Thoracic aorta (tissue), 2 donors: ENCODE measurements at regions not wholly inside any gene's neighbourhood (a gene's known extent, or its start where the extent isn't known, plus 50 kb on each side); places are given as distances from the start of the nearest gene placed in this dataset.

Source experiments
- ATAC-seq: fragments of 150-250 bp; one replicate; pipeline ENCODE4 v1.8.0; 2017; ENCODE audit warnings: low read depth; ENCODE audit not compliant: insufficient number of reproducible peaks, low FRiP score
- DNase-seq: peaks from one replicate; pipeline ENCODE4 v3.0.0-alpha.2; 2020; ENCODE audit warnings: low spot score
- H3K27ac ChIP-seq, 2 donors: fragments of 200-600 bp; sonication (generic); 1 replicate in 1 of 2; 2 replicates in 1 of 2; pipeline ENCODE4 v1.5.1; 2016; ENCODE audit warnings: mild to moderate bottlenecking in 2 of 2, moderate library complexity in 2 of 2
- H3K27me3 ChIP-seq: fragments of 200-600 bp; sonication (generic); replicated peaks from 2 replicates; pipeline ENCODE4 v1.6.0; 2016; ENCODE audit warnings: mild to moderate bottlenecking; ENCODE audit not compliant: insufficient read depth
- H3K36me3 ChIP-seq: fragments of 200-600 bp; sonication (generic); one replicate; pipeline ENCODE4 v1.5.1; 2016
- H3K4me1 ChIP-seq, 2 donors: fragments of 200-600 bp; sonication (generic); 1 replicate in 1 of 2; 2 replicates in 1 of 2; pipeline versions ENCODE4 v1.5.1 to v1.6.0; 2016; ENCODE audit warnings: low read depth in 2 of 2, mild to moderate bottlenecking in 1 of 2; ENCODE audit not compliant: control insufficient read depth in 1 of 2
- H3K4me3 ChIP-seq: fragments of 200-600 bp; sonication (generic); 2 replicates; pipeline ENCODE4 v1.5.1; 2016; ENCODE audit warnings: mild to moderate bottlenecking
- H3K9me3 ChIP-seq: fragments of 200-600 bp; sonication (generic); 2 replicates; pipeline ENCODE4 v1.5.1; 2016
- TF ChIP-seq, protein P1 (sequence below): fragments of 200-600 bp; sonication (generic); IDR thresholded peaks from one replicate; pipeline ENCODE4 v1.5.1; 2019; ENCODE audit warnings: antibody characterized with exemption

DNA sequence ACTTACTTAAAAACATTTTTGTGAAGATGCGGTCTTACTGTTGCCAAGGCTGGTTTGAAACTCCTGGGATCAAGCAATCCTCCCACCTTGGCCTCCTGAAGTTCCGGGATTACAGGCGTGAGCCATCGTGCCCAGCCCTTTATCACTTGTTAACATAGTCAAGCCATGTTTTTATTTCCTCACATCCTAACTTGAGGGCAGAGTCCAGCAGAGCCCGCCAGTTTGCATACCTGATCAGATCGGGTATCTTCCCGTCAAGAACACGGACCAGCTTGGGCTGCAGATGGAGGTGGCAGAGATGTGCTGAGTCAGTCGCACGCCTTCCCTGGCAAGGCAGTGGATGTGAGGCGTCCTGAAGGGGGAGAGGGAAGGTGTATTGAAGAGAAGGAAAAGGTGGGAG is 447.3 kb upstream of the USP9Y start:
- H3K27me3 ChIP-seq, result no peaks in the 10 kb centered on the region

GRCh38 chrY:12271162-12271561 is 429.9 kb upstream of the USP9Y start:
- H3K36me3 ChIP-seq, result no peaks in the 10 kb centered on the region
- no peaks in the 10 kb centered on the region for H3K27me3 ChIP-seq
- ATAC-seq (no peak), DNase-seq (no peak)
- TF ChIP-seq, protein P1, sequence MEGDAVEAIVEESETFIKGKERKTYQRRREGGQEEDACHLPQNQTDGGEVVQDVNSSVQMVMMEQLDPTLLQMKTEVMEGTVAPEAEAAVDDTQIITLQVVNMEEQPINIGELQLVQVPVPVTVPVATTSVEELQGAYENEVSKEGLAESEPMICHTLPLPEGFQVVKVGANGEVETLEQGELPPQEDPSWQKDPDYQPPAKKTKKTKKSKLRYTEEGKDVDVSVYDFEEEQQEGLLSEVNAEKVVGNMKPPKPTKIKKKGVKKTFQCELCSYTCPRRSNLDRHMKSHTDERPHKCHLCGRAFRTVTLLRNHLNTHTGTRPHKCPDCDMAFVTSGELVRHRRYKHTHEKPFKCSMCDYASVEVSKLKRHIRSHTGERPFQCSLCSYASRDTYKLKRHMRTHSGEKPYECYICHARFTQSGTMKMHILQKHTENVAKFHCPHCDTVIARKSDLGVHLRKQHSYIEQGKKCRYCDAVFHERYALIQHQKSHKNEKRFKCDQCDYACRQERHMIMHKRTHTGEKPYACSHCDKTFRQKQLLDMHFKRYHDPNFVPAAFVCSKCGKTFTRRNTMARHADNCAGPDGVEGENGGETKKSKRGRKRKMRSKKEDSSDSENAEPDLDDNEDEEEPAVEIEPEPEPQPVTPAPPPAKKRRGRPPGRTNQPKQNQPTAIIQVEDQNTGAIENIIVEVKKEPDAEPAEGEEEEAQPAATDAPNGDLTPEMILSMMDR, result no peak
- no peaks in the 10 kb centered on the region for H3K9me3 ChIP-seq
- H3K27ac ChIP-seq, result no peak overlapping the region
- no peaks in the 10 kb centered on the region for H3K4me1 ChIP-seq
- no peak overlapping the region for H3K4me3 ChIP-seq

More for the DNA sequence above, 447.3 kb upstream of the USP9Y start:
- no peak overlapping the region for H3K4me3 ChIP-seq
- no peaks in the 10 kb centered on the region for H3K9me3 ChIP-seq
- no peaks in the 10 kb centered on the region for H3K36me3 ChIP-seq
- H3K4me1 ChIP-seq, result no peaks in the 10 kb centered on the region
- H3K27ac ChIP-seq, result no peak overlapping the region
- TF ChIP-seq, protein P1, result no peak
- DNase-seq, result no peak
- ATAC-seq, result no peak

- no peaks in the 10 kb centered on the region for H3K36me3 ChIP-seq
- no peak overlapping the region for H3K27ac ChIP-seq
- no peak overlapping the region for H3K4me3 ChIP-seq
- DNase-seq (no peak), ATAC-seq (no peak)
- no peaks in the 10 kb centered on the region for H3K9me3 ChIP-seq
- TF ChIP-seq, protein P1, result no peak
- H3K27me3 ChIP-seq, result no peaks in the 10 kb centered on the region
- H3K4me1 ChIP-seq, result no peaks in the 10 kb centered on the region
Measured at GRCh38 chrY:12285608-12286007, 415.4 kb upstream of the USP9Y start.

- TF ChIP-seq, protein P1, result no peak
Measured at GRCh38 chrY:12288919-12289318, 412.1 kb upstream of the USP9Y start.

DNA sequence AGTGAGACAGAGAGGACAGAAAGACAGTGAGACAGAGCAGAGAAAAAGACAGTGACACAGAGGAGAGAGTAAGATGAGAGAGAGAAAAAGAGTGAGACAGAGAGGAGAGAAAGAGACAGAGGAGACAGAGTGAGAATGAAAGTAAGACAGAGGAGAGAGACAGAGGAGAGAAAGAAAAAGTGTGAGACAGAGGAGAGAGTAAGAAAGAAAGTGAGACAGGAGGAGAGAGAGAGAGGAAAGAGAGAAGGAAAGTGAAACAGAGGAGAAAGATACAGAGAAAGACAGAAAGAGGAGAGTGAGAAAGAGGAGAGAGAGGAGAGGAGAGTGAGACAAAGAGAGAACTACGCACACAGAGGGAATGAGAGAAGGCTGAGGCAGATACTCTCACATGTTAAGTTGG is 411.6 kb upstream of the USP9Y start:
- TF ChIP-seq, protein P1, result no peak
- Histone ChIP-seq H3K36me3 (no peaks in the 10 kb centered on the region), H3K4me1 (no peaks in the 10 kb centered on the region), H3K27me3 (no peaks in the 10 kb centered on the region), H3K4me3 (no peak overlapping the region), H3K9me3 (no peaks in the 10 kb centered on the region), H3K27ac (no peak overlapping the region)
- DNase-seq (no peak), ATAC-seq (no peak)

More at GRCh38 chrY:12288919-12289318, 412.1 kb upstream of the USP9Y start:
- Histone ChIP-seq H3K27me3 (no peaks in the 10 kb centered on the region), H3K27ac (no peak overlapping the region), H3K4me1 (no peaks in the 10 kb centered on the region), H3K36me3 (no peaks in the 10 kb centered on the region), H3K4me3 (no peak overlapping the region), H3K9me3 (no peaks in the 10 kb centered on the region)
- ATAC-seq, result no peak
- no peak for DNase-seq
